Pancreas (tissue), 10 donors: ENCODE measurements at regions not wholly inside any gene's neighbourhood (a gene's known extent, or its start where the extent isn't known, plus 50 kb on each side); places are given as distances from the start of the nearest gene placed in this dataset.

Experiments used
- ATAC-seq, 4 donors: fragments of 200-7000 bp; cut with Tn5 transposase; one replicate each; pipeline versions ENCODE4 v1.8.0 to v1.9.1; 2020; ENCODE audit warnings: mild to moderate bottlenecking in 4 of 4, moderate library complexity in 4 of 4
- DNase-seq, 6 donors: peaks; one replicate each; pipeline ENCODE4 v3.0.0-alpha.2; 2020
- FAIRE-seq: peaks from 2 replicates; lab custom pipeline; 2012; peaks lifted over from hg19 to GRCh38; lab: Jason Lieb, UNC
- H3K27ac ChIP-seq, 4 donors: fragments of 200-600 bp; sonication (generic); 1 replicate in 3 of 4; 2 replicates in 1 of 4; pipeline versions ENCODE4 v1.5.0 to v1.8.0; 2020
- H3K27me3 ChIP-seq, 4 donors: fragments of 200-600 bp; one replicate each; pipeline ENCODE4 v1.8.0; 2021
- H3K36me3 ChIP-seq, 3 donors: fragments of 200-600 bp; sonication (generic) in 1 of 3; one replicate each; pipeline versions ENCODE4 v1.5.0 to v1.8.0; 2020 to 2021
- H3K4me1 ChIP-seq, 3 donors: fragments of 200-600 bp; one replicate each; pipeline ENCODE4 v1.8.0; 2021
- H3K4me3 ChIP-seq, 4 donors: fragments of 200-600 bp; sonication (generic) in 2 of 4; one replicate each; pipeline versions ENCODE4 v1.5.0 to v1.8.0; 2020 to 2021
- H3K9me3 ChIP-seq, 4 donors: fragments of 200-600 bp; one replicate each; pipeline ENCODE4 v1.8.0; 2021
- CTCF ChIP-seq, 4 donors: fragments of 200-600 bp; sonication (generic) in 3 of 4; IDR thresholded peaks; one replicate each; pipeline versions ENCODE4 v1.5.0 to v1.8.0; 2021; ENCODE audit warnings: antibody characterized with exemption in 4 of 4
- WGBS, 2 donors: extraction: QIAGEN DNeasy Blood & Tissue Kit; methylation state at CpG; one replicate each; pipeline ENCODE4 v1.1.7; 2013; 5-methylcytosine and 5-hydroxymethylcytosine counted together
- intact Hi-C, 3 donors: fragments of 100-400 bp; cut with DNase I; formaldehyde crosslinking; loops; one replicate each; pipeline versions ENCODE4 v1.11.1 to v1.14.2; 2022
- donor health status: healthy with polysubstance abuse.
- donor health status: DM: no; HTN: no; CAD: no; lungs with moderate emphysema.
- donor health status: DM: no; HTN: no; CAD: no.
- donor health status: control.
- donor health status: control.
- donor health status: Bipolar disorder and iron deficiency.
- donor health status: DM: yes; HTN: yes; CAD: no.
- donor health status: DM: no; HTN: no; CAD: no.
- donor health status: DM: no; HTN: no; CAD: no.
- donor health status: DM: yes; HTN: yes; CAD: no.

- H3K36me3 ChIP-seq = no peaks in the 10 kb centered on the region
- FAIRE-seq = no peak
- H3K27ac ChIP-seq = no peak overlapping the region
- H3K4me3 ChIP-seq = no peak overlapping the region
- no peak for TF ChIP-seq CTCF (IDR thresholded peaks at IDR 0.05)
- 81 to 89% methylated on average over 8 of the region's 8 CpGs for WGBS, 2 donors
- intact Hi-C loops = no loop called here
- no peaks in the 10 kb centered on the region for H3K9me3 ChIP-seq
- ATAC-seq = no peak
- DNase-seq = no peak
- no peaks in the 10 kb centered on the region for H3K4me1 ChIP-seq
- no peaks in the 10 kb centered on the region for H3K27me3 ChIP-seq
Observed at GRCh38 chr14:99041141-99041819, 230.7 kb downstream of the BCL11B start.

- no peak for FAIRE-seq
- no peaks in the 10 kb centered on the region for H3K36me3 ChIP-seq
- no peak overlapping the region for H3K4me3 ChIP-seq
- no peaks in the 10 kb centered on the region for H3K4me1 ChIP-seq
- no peak overlapping the region for H3K27ac ChIP-seq
- intact Hi-C loops = no loop called here
- 69 to 71% methylated on average over 5 of the region's 5 CpGs for WGBS, 2 donors
- TF ChIP-seq CTCF (IDR thresholded peaks at IDR 0.05) = no peak
- no peak for ATAC-seq
- no peaks in the 10 kb centered on the region for H3K27me3 ChIP-seq
- DNase-seq = no peak
- H3K9me3 ChIP-seq = no peaks in the 10 kb centered on the region
Observed at GRCh38 chr14:99041820-99042174, 230.2 kb downstream of the BCL11B start.

- Histone ChIP-seq H3K9me3 (no peaks in the 10 kb centered on the region), H3K27ac (no peak overlapping the region), H3K27me3 (no peaks in the 10 kb centered on the region), H3K4me1 (no peaks in the 10 kb centered on the region), H3K4me3 (no peak overlapping the region), H3K36me3 (no peaks in the 10 kb centered on the region)
- no peak for TF ChIP-seq CTCF (IDR thresholded peaks at IDR 0.05)
- WGBS, 2 donors = 75 to 85% methylated on average over 18 to 19 of the region's 19 CpGs
- no peak for DNase-seq
- intact Hi-C loops = no loop called here
- ATAC-seq = no peak
- no peak for FAIRE-seq
Observed at GRCh38 chr14:99042381-99043266, 229.4 kb downstream of the BCL11B start.

GRCh38 chr14:99043267-99043615 lies 228.8 kb downstream of the BCL11B start:
- ATAC-seq (no peak), DNase-seq (no peak), FAIRE-seq (no peak)
- Histone ChIP-seq H3K36me3 (no peaks in the 10 kb centered on the region), H3K27me3 (no peaks in the 10 kb centered on the region), H3K4me1 (no peaks in the 10 kb centered on the region), H3K9me3 (no peaks in the 10 kb centered on the region), H3K27ac (no peak overlapping the region), H3K4me3 (no peak overlapping the region)
- no peak for TF ChIP-seq CTCF (IDR thresholded peaks at IDR 0.05)
- WGBS, 2 donors = 46 to 59% methylated on average over 5 of the region's 5 CpGs
- intact Hi-C loops = no loop called here

- WGBS, 2 donors = 73 to 90% methylated on average over 1 of the region's 1 CpG
Observed at GRCh38 chr14:99043756-99044155, 228.2 kb downstream of the BCL11B start.

More at GRCh38 chr14:99043756-99044155, 228.2 kb downstream of the BCL11B start:
- ATAC-seq = no peak
- Histone ChIP-seq H3K27me3 (no peaks in the 10 kb centered on the region), H3K36me3 (no peaks in the 10 kb centered on the region), H3K9me3 (no peaks in the 10 kb centered on the region), H3K4me3 (no peak overlapping the region), H3K4me1 (no peaks in the 10 kb centered on the region), H3K27ac (no peak overlapping the region)
- no peak for TF ChIP-seq CTCF (IDR thresholded peaks at IDR 0.05)
- no peak for DNase-seq
- no peak for FAIRE-seq
- intact Hi-C loops = no loop called here
